Stimulated activated CD8-positive, alpha-beta memory T cell treated with anti-CD3 and anti-CD28 coated beads, Interleukin-2, amount 100 ng/mL, for 1 hour (primary cell): ENCODE measurements at regions not wholly inside any gene's neighbourhood (a gene's known extent, or its start where the extent isn't known, plus 50 kb on each side); places are given as distances from the start of the nearest gene placed in this dataset.
"Not testable (repeated sequence)": the region's sequence is repeated elsewhere in the genome, so short reads cannot be mapped to it uniquely, and the experiment has no call there.

ENCODE experiments used
- DNase-seq, 2 donors: peaks; one replicate each; pipeline ENCODE4 v3.0.0-alpha.2; 2020; ENCODE audit warnings: low read depth in 2 of 2

DNA sequence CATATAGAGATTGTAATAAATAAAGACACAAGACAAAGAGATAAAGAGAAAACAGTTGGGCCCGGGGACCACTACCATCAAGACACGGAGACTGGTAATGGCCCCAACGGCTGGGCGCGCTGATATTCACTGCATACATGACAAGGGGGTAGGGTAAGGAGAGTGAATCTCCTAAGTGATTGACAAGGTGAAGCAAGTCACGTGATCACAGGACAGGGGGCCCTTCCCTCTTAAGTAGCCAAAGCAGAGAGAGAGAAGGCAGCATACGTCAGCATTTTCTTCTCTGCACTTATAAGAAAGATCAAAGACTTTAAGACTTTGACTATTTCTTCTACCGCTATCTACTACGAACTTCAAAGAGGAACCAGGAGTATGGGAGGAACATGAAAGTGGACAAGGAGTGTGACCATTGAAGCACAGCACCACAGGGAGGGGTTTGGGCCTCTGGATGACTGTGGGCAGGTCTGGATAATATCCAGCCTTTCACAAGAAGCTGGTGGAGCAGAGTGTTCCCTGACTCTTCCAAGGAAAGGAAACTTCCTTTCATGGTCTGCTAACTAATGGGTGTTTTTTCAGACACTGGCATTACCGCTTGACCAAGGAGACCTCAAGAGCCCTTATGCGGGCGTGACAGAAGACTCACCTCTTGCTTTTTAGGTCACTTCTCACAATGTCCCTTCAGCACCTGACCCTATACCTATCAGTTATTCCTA is 75.6 kb downstream of the MRPL39 start:
- DNase-seq: not testable (repeated sequence)

GRCh38 chr21:25528515-25528914 is 78.8 kb downstream of the MRPL39 start:
- DNase-seq: no peak

GRCh38 chr21:25518491-25518911 is 88.8 kb downstream of the MRPL39 start:
- no peak for DNase-seq

DNA sequence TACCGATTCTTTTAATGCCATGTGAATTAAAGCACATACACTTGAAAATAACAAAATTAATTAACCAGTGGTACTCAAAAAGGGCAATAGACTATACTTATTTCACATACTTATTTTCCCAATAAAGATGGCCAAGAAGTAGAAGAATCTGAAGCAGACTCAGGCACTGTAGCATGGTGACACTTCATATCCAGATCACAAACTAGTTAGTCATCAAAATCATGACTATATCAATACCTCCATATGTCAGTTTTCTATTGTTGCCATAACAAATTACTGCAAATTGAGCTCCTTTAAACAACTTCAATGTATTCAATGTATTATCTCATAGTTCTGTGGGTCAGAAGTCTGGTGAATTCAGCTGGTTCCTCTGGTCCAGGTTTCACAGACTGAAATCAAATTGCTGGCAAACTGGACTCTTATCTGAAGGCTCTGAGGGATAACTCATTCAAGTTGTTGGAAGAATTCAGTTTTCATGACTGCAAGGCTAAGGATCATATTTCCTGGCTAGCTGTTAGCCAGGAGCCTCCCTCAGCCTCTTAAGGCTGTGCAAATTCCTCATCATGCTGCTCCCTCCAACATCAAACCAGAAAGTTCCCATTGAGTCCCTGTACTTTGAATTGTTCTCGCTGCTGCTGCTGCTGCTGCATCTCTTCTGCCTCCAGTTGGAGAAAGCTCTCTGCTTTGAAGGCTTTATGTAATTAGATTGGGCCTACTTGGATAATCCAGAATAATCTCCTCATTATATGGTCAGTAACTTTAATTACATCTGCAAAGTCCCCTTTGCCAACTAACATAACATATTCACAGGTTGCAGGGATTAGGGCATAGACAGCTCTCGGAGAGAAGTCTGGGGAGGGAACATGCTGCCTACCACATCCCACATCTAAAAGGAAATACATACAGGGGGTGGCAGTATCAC is 91.5 kb downstream of the MRPL39 start:
- DNase-seq: no peak

DNA sequence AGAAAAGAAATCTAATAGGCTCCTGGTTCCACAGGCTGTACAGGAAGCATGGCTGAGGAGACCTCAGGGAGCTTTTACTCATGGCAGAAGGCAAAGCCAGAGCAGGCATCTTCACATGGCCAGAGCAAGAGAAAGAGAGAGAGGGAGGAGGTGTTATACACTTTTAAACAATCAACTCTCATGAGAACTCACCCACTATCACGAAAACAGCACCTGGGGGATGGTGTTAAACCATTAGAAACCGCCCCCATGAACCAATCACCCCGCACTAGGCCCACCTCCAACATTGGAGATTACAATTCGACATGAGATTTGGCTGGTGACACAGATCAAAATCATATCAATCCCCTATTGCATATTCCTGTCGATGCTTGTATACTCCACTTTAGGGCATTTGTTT is 93.5 kb downstream of the MRPL39 start:
- no peak for DNase-seq

DNA sequence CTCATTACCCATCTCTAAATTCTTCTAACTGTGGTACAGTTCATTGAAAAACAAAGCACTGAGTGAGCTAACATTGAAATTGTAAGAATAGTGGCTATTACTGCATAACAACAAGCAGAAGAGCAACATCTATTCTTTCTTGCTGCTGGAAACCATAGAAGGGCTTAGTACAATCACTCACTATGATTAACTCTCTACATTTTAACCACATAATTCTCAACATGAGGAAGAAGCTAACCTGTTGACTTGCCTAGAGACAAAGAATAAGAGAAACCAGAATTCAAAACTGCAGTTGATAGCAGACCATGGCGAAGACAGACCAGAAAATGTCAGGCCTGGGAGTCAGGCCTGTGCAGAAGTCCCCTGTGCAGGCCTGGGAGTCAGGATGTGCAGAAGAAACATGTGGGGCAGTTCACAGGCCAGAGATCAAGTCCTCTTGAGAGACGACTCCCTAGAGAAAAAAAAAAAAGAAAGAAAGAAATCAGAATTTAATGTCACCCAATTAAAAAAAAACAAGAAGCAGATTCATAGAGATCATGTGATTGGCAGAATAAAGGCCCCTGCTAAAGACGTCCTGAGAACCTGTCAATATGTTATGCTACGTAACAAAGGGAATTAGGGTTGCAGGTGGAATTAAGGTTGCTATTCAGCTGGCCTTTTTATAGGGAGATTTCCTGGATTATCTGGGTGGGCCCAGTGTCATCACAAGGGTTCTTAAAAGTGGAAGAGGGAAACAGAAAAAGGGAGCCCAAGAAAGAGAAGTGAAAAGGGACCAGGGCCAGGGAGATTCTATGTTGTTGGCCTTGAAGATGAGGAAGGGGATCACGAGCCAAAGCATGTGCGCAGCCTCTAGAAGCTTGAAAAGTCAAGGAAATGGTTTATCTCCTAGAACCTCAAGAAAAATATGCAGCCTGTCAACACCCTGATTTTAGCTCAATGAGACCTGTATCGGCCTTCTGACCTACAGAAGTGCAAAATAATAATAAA is 94.9 kb downstream of the MRPL39 start:
- DNase-seq: no peak

DNA sequence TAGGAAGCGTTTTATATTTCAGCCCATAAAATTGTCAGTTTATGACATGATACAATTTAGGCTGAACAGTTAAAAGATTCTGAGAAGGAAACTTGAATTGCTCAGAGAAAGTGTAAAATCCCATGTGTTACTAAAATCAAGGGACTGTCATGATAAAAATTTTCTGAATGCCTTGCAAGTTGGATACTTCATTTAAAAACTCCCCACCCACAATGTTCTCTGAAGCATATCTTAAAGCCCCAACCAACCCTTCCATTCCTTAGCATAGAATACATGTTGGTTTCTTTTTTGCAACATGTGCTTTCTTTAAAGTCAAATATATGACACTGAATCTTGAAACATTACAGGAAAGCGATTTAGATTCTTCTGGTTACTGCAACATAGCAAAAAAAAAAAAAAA is 97.4 kb downstream of the MRPL39 start:
- DNase-seq: no peak

- no peak for DNase-seq
Measured at GRCh38 chr21:25508364-25508763, 98.9 kb downstream of the MRPL39 start.

GRCh38 chr21:25507522-25507921 is 99.8 kb downstream of the MRPL39 start:
- no peak for DNase-seq

GRCh38 chr21:25506887-25507286 is 100.4 kb downstream of the MRPL39 start:
- DNase-seq: no peak

DNA sequence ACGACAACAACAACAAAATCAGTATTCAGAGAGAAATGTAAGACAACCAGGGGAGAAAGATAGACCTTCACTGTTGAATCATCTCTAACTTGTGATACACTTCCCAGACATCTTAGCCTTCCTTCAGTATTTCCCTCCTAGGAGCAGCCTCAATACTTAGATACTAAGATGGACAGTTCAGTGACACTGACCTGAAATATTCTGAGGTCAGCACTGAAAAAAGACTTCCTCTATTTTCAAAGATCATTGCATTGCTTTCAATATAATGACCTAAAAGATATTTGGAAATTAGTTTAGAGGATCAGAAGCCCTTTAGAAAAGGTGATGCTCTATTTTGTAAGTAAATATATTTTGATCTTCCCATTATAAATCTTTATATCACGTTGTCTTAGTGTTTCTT is 101.0 kb downstream of the MRPL39 start:
- DNase-seq: no peak

DNA sequence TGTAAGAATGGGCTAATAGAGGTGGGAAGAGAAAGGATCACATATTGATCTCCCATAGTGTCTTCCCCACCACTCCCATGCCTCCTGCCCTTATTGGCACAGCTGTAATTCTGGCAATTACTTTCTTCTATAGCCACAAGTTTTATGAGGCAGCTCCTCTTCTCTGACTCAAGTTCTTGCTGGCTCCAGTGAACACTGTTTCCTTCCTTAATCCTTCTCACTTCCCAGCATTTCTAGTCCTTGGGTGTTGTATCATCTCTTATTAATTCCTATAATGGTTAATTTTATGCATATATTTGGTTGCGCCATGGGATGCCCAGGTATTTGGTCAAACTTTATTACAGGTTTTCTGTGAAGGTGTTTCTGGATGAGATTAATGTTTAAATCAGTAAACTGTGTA is 103.3 kb downstream of the MRPL39 start:
- DNase-seq: no peak

DNA sequence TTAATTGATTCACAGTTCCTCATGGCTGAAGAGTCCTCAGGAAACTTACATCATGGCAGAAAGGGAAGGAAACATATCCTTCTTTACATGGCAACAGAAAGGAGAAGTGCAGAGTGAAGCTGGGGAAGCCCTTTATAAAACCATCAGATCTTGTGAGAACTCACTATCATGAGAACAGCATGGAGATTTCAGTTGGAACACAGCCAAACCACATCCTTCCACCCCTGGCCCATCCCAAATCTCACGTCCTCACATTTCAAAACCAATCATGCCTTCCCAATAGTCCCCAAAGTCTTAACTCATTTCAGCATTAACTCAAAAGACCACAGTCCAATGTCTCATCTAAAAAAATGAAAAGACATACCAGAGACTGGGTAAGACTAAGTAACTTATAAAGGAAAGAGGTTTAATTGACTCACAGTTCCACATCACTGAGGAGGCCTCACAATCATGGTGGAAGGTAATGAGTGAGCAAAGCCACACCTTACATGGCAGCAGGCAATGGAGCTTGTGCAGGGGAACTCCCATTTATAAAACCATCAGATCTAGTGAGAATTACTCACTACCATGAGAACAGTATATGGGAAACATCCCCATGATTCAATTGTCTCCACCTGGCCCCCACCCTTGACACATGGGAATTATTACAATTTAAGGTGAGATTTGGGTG is 105.2 kb downstream of the MRPL39 start:
- DNase-seq: no peak

GRCh38 chr21:25501462-25501861 is 105.8 kb downstream of the MRPL39 start:
- no peak for DNase-seq

DNA sequence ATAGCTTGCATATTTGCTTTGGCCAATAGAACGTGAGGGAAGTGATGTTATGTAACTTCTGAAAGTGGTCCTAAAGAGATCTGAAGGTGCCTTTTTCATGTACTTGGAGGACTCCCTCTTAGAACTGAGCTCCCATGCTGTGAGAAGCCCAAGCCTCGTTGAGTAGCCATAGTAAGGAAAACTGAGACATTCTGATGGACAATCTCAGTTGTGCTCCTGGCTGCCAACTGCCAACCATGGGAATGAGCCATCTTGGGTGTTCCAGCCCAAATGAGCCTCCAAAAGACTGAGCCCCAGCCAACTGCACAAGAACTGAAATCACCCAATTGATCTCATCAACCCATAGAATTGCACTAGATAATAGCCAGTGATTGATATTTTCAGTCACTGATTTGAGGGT is 106.7 kb downstream of the MRPL39 start:
- DNase-seq: no peak

GRCh38 chr21:25496825-25497482 is 110.3 kb downstream of the MRPL39 start:
- DNase-seq: no peak

GRCh38 chr21:25494804-25495203 is 112.5 kb downstream of the MRPL39 start:
- DNase-seq: no peak

- no peak for DNase-seq
Measured at GRCh38 chr21:25493722-25494121, 113.6 kb downstream of the MRPL39 start.

- no peak for DNase-seq
Measured at GRCh38 chr21:25491267-25491666, 116.0 kb downstream of the MRPL39 start.

- no peak for DNase-seq
Measured at GRCh38 chr21:25490742-25491141, 116.5 kb downstream of the MRPL39 start.

DNA sequence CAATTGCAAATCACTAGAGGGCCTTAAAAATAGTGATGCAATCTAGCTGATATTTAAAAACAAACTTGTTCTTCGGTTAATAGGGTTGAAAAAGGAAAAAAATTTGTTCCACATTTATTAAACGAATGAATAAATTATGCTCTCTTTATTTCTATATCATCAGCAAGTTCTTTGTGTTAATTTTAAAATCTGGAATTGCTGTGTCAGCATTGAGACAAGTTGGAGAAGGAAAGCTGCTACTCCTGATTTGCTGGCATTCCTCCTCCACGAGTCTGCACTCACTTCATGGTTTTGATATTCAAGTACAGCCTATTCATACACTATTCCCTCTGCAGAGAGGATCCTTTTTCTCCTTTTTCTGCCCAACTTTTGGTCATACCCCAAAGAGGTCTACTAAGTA is 117.6 kb downstream of the MRPL39 start:
- no peak for DNase-seq
